Spleen (tissue), 11 donors: ENCODE measurements at regions not wholly inside any gene's neighbourhood (a gene's known extent, or its start where the extent isn't known, plus 50 kb on each side); places are given as distances from the start of the nearest gene placed in this dataset.

ENCODE experiments used
- DNase-seq: peaks from one replicate; pipeline ENCODE4 v3.0.0-alpha.2; 2020
- H3K27ac ChIP-seq, 8 donors: fragments of 200-600 bp; sonication (generic) in 7 of 8; 1 replicate in 4 of 8; 2 replicates in 4 of 8; pipeline versions ENCODE4 v1.5.0 to v1.8.0; 2016 to 2021; ENCODE audit warnings: inconsistent platforms in 4 of 8, mild to moderate bottlenecking in 4 of 8, moderate library complexity in 1 of 8
- H3K27me3 ChIP-seq, 7 donors: fragments of 200-600 bp; sonication (generic) in 6 of 7; replicated peaks in 1 of 7; 1 replicate in 4 of 7; 2 replicates in 3 of 7; pipeline versions ENCODE4 v1.5.0 to v1.8.0; 2016 to 2021; ENCODE audit warnings: inconsistent platforms in 3 of 7, mild to moderate bottlenecking in 1 of 7
- H3K36me3 ChIP-seq, 6 donors: fragments of 200-600 bp; sonication (generic) in 5 of 6; 1 replicate in 4 of 6; 2 replicates in 2 of 6; pipeline versions ENCODE4 v1.5.0 to v1.8.0; 2016 to 2021; ENCODE audit warnings: inconsistent platforms in 2 of 6
- H3K4me1 ChIP-seq, 6 donors: fragments of 200-600 bp; sonication (generic) in 5 of 6; 1 replicate in 3 of 6; 2 replicates in 3 of 6; pipeline versions ENCODE4 v1.5.0 to v1.8.0; 2016 to 2021; ENCODE audit warnings: inconsistent platforms in 3 of 6
- H3K4me3 ChIP-seq, 8 donors: fragments of 200-600 bp; sonication (generic) in 7 of 8; 1 replicate in 4 of 8; 2 replicates in 4 of 8; pipeline versions ENCODE4 v1.5.0 to v1.8.0; 2016 to 2021; ENCODE audit warnings: inconsistent platforms in 4 of 8, mild to moderate bottlenecking in 4 of 8, moderate library complexity in 2 of 8
- H3K9me3 ChIP-seq, 8 donors: fragments of 200-600 bp; sonication (generic) in 7 of 8; 1 replicate in 4 of 8; 2 replicates in 4 of 8; pipeline versions ENCODE4 v1.5.0 to v1.8.0; 2016 to 2021; ENCODE audit warnings: inconsistent platforms in 4 of 8
- CTCF ChIP-seq, 11 experiments: fragments of 200-600 bp in 7 of 11; fragments of 450-650 bp in 4 of 11; sonication (generic) in 4 of 11; IDR thresholded peaks in 8 of 11; conservative IDR thresholded peaks in 3 of 11; 1 replicate in 7 of 11; 2 replicates in 4 of 11; pipeline versions ENCODE4 v1.4.0 to v1.8.0; 2016 to 2021; ENCODE audit warnings: antibody characterized with exemption in 11 of 11, inconsistent platforms in 4 of 11, mild to moderate bottlenecking in 1 of 11
- POLR2A ChIP-seq, 3 donors: fragments of 450-650 bp; IDR thresholded peaks; one replicate each; pipeline ENCODE4 v1.5.1; 2017; ENCODE audit warnings: antibody characterized with exemption in 3 of 3, mild to moderate bottlenecking in 1 of 3
- POLR2AphosphoS5 ChIP-seq, 3 donors: sonication (generic); formaldehyde crosslinking; IDR thresholded peaks; one replicate each; pipeline ENCODE4 v1.5.1; 2017; ENCODE audit warnings: antibody characterized with exemption in 3 of 3
- WGBS, 5 donors: extraction: QIAGEN DNeasy Blood & Tissue Kit in 3 of 5; methylation state at CpG; one replicate each; pipeline versions ENCODE4 v1.1.5 to v1.1.7; 2013 to 2018; 5-methylcytosine and 5-hydroxymethylcytosine counted together
- intact Hi-C: fragments of 100-400 bp; cut with DNase I; formaldehyde crosslinking; loops from one replicate; pipeline ENCODE4 v1.15.0; 2023; ENCODE audit warnings: low total_unique reads
- donor health status: healthy with polysubstance abuse.
- donor health status: DM: no; HTN: no; CAD: no; lungs with moderate emphysema.
- donor health status: DM: no; HTN: no; CAD: no.
- donor health status: Bipolar disorder and iron deficiency.
- donor health status: healthy.
- donor health status: DM: no; HTN: no; CAD: no.
- donor health status: DM: yes; HTN: yes; CAD: no.

- H3K4me1 ChIP-seq: no peaks in the 10 kb centered on the region
- no peaks in the 10 kb centered on the region for H3K27me3 ChIP-seq
- TF ChIP-seq CTCF (IDR thresholded peaks at IDR 0.05 in 8 of 11, conservative IDR thresholded peaks at IDR 0.05 in 3 of 11) (no peak), POLR2A (IDR thresholded peaks at IDR 0.05) (no peak), POLR2AphosphoS5 (IDR thresholded peaks at IDR 0.05) (no peak)
- H3K36me3 ChIP-seq: no peaks in the 10 kb centered on the region
- intact Hi-C loops: no loop called here
- peaks cover 0 to 9% (median 0%) of the 10 kb centered on the region in 8 donors for H3K9me3 ChIP-seq
- no peak overlapping the region for H3K4me3 ChIP-seq
- no peak for DNase-seq
- H3K27ac ChIP-seq: no peak overlapping the region
- WGBS, 5 donors: 90 to 99% (median 96%) methylated on average over 3 of the region's 3 CpGs
Observed at GRCh38 chr15:95979286-95979685, 351.2 kb upstream of the NR2F2 start.

- Histone ChIP-seq H3K27ac (no peak overlapping the region), H3K36me3 (no peaks in the 10 kb centered on the region), H3K4me1 (no peaks in the 10 kb centered on the region), H3K4me3 (no peak overlapping the region), H3K27me3 (no peaks in the 10 kb centered on the region), H3K9me3 (peaks cover 0 to 6% (median 0%) of the 10 kb centered on the region in 8 donors)
- intact Hi-C loops: no loop called here
- WGBS, 5 donors: 90 to 95% (median 93%) methylated on average over 6 of the region's 6 CpGs
- no peak for DNase-seq
- TF ChIP-seq POLR2AphosphoS5 (IDR thresholded peaks at IDR 0.05) (no peak), CTCF (IDR thresholded peaks at IDR 0.05 in 8 of 11, conservative IDR thresholded peaks at IDR 0.05 in 3 of 11) (no peak), POLR2A (IDR thresholded peaks at IDR 0.05) (no peak)
Observed at GRCh38 chr15:95981209-95981608, 349.3 kb upstream of the NR2F2 start.

GRCh38 chr15:95987299-95987698 lies 343.2 kb upstream of the NR2F2 start:
- no peak overlapping the region for H3K27ac ChIP-seq
- H3K27me3 ChIP-seq: no peaks in the 10 kb centered on the region
- no peaks in the 10 kb centered on the region for H3K4me1 ChIP-seq
- H3K4me3 ChIP-seq: no peak overlapping the region
- intact Hi-C loops: no loop called here
- DNase-seq: no peak
- no peaks in the 10 kb centered on the region for H3K36me3 ChIP-seq
- H3K9me3 ChIP-seq: no peaks in the 10 kb centered on the region
- WGBS, 5 donors: 59 to 83% (median 65%) methylated on average over 4 of the region's 4 CpGs
- TF ChIP-seq CTCF (IDR thresholded peaks at IDR 0.05 in 8 of 11, conservative IDR thresholded peaks at IDR 0.05 in 3 of 11) (no peak), POLR2AphosphoS5 (IDR thresholded peaks at IDR 0.05) (no peak), POLR2A (IDR thresholded peaks at IDR 0.05) (no peak)

- no peak overlapping the region for H3K4me3 ChIP-seq
- intact Hi-C loops: no loop called here
- TF ChIP-seq POLR2AphosphoS5 (IDR thresholded peaks at IDR 0.05) (no peak), CTCF (IDR thresholded peaks at IDR 0.05 in 8 of 11, conservative IDR thresholded peaks at IDR 0.05 in 3 of 11) (no peak), POLR2A (IDR thresholded peaks at IDR 0.05) (no peak)
- no peaks in the 10 kb centered on the region for H3K27me3 ChIP-seq
- H3K4me1 ChIP-seq: no peaks in the 10 kb centered on the region
- no peaks in the 10 kb centered on the region for H3K36me3 ChIP-seq
- peak overlapping the region in 2 of 8 donors; percentile 3 to 4 for H3K27ac ChIP-seq
- DNase-seq: no peak
- WGBS, 5 donors: 57 to 69% (median 66%) methylated on average over 3 of the region's 3 CpGs
- H3K9me3 ChIP-seq: no peaks in the 10 kb centered on the region
Observed at GRCh38 chr15:95987886-95988573, 342.5 kb upstream of the NR2F2 start.
